BLaER1 treated with 17β-estradiol and CSF1 and Interleukin-3, amounts not matched to agents 10 nM and 100 nM (cell line): ENCODE measurements at regions not wholly inside any gene's neighbourhood (a gene's known extent, or its start where the extent isn't known, plus 50 kb on each side); places are given as distances from the start of the nearest gene placed in this dataset.
A peak's percentile ranks its signal among the peaks of the same experiment; 100 is the strongest.

Experiments
- H3K27ac ChIP-seq, 11 experiments: shearing (Covaris generic); formaldehyde crosslinking; 2 replicates each; pipeline ENCODE4 v1.8.1; 2022
- H3K27me3 ChIP-seq, 11 experiments: shearing (Covaris generic); formaldehyde crosslinking; 2 replicates each; pipeline ENCODE4 v1.8.1; 2022
- H3K36me3 ChIP-seq, 11 experiments: shearing (Covaris generic); formaldehyde crosslinking; 2 replicates each; pipeline ENCODE4 v1.8.1; 2022
- H3K4me1 ChIP-seq, 10 experiments: shearing (Covaris generic); formaldehyde crosslinking; 2 replicates each; pipeline ENCODE4 v1.8.1; 2022
- H3K4me2 ChIP-seq, 11 experiments: shearing (Covaris generic); formaldehyde crosslinking; 2 replicates each; pipeline ENCODE4 v1.8.1; 2022
- H3K4me3 ChIP-seq, 10 experiments: shearing (Covaris generic); formaldehyde crosslinking; 2 replicates each; pipeline ENCODE4 v1.8.1; 2022
- H3K9ac ChIP-seq, 11 experiments: shearing (Covaris generic); formaldehyde crosslinking; 2 replicates each; pipeline ENCODE4 v1.8.1; 2022
- H3K9me3 ChIP-seq, 11 experiments: shearing (Covaris generic); formaldehyde crosslinking; replicated peaks in 1 of 11; 2 replicates each; pipeline ENCODE4 v1.8.1; 2022
- H4K20me1 ChIP-seq, 11 experiments: shearing (Covaris generic); formaldehyde crosslinking; 2 replicates each; pipeline ENCODE4 v1.8.1; 2022
- Cebpa-rat ChIP-seq, 11 experiments: shearing (Covaris generic); IDR thresholded peaks; 2 replicates each; pipeline ENCODE4 v1.8.1; 2022

GRCh38 chr2:133760376-133760775 lies 192.1 kb upstream of the NCKAP5 start:
- Histone ChIP-seq H3K27ac (no peak overlapping the region), H3K36me3 (no peaks in the 10 kb centered on the region), H3K4me2 (no peak overlapping the region), H3K27me3 (no peaks in the 10 kb centered on the region), H4K20me1 (no peaks in the 10 kb centered on the region), H3K9me3 (peaks cover 0 to 11% (median 6%) of the 10 kb centered on the region in 11 experiments; a peak in 9 of 22 replicates), H3K4me3 (no peak overlapping the region), H3K9ac (no peak overlapping the region), H3K4me1 (no peaks in the 10 kb centered on the region)
- TF ChIP-seq Cebpa-rat (IDR thresholded peaks at IDR 0.05), result no peak

- no peak overlapping the region for H3K4me2 ChIP-seq
- no peak overlapping the region for H3K27ac ChIP-seq
- no peak for TF ChIP-seq Cebpa-rat (IDR thresholded peaks at IDR 0.05)
- H3K4me1 ChIP-seq, result peaks cover 6 to 18% (median 15%) of the 10 kb centered on the region in 10 experiments; a peak in 19 of 20 replicates
- no peak overlapping the region for H3K4me3 ChIP-seq
- H3K9ac ChIP-seq, result no peak overlapping the region
- no peaks in the 10 kb centered on the region for H3K36me3 ChIP-seq
- H3K9me3 ChIP-seq, result peaks cover 0 to 11% (median 6%) of the 10 kb centered on the region in 11 experiments; a peak in 9 of 22 replicates
- H3K27me3 ChIP-seq, result no peaks in the 10 kb centered on the region
- H4K20me1 ChIP-seq, result no peaks in the 10 kb centered on the region
Measured at GRCh38 chr2:133765658-133766057, 197.4 kb upstream of the NCKAP5 start.

- H3K9me3 ChIP-seq, result peaks cover 0 to 11% (median 6%) of the 10 kb centered on the region in 11 experiments; a peak in 9 of 22 replicates
- no peaks in the 10 kb centered on the region for H3K27me3 ChIP-seq
- H3K27ac ChIP-seq, result no peak overlapping the region
- H3K4me2 ChIP-seq, result no peak overlapping the region
- H3K4me3 ChIP-seq, result no peak overlapping the region
- H3K9ac ChIP-seq, result no peak overlapping the region
- no peaks in the 10 kb centered on the region for H3K36me3 ChIP-seq
- no peaks in the 10 kb centered on the region for H4K20me1 ChIP-seq
- no peak for TF ChIP-seq Cebpa-rat (IDR thresholded peaks at IDR 0.05)
- H3K4me1 ChIP-seq, result peaks cover 6 to 18% (median 15%) of the 10 kb centered on the region in 10 experiments; a peak in 19 of 20 replicates
Measured at GRCh38 chr2:133766164-133766832, 198.0 kb upstream of the NCKAP5 start.

- H3K4me1 ChIP-seq, result peaks cover 6 to 18% (median 15%) of the 10 kb centered on the region in 10 experiments; a peak in 19 of 20 replicates
- peak overlapping the region in 8 of 11 experiments; percentile 9 to 64 (median 57); a peak in 15 of 22 replicates for H3K4me2 ChIP-seq
- no peaks in the 10 kb centered on the region for H4K20me1 ChIP-seq
- H3K27ac ChIP-seq, result peak overlapping the region in 8 of 11 experiments; percentile 49 to 76 (median 68); a peak in 16 of 22 replicates
- no peaks in the 10 kb centered on the region for H3K36me3 ChIP-seq
- no peak overlapping the region for H3K9ac ChIP-seq
- no peak for TF ChIP-seq Cebpa-rat (IDR thresholded peaks at IDR 0.05)
- H3K4me3 ChIP-seq, result no peak overlapping the region
- H3K9me3 ChIP-seq, result peaks cover 0 to 4% (median 2%) of the 10 kb centered on the region in 11 experiments; a peak in 7 of 22 replicates
- H3K27me3 ChIP-seq, result no peaks in the 10 kb centered on the region
Measured at GRCh38 chr2:133768256-133768655, 200.0 kb upstream of the NCKAP5 start.

- H3K36me3 ChIP-seq, result no peaks in the 10 kb centered on the region
- H3K9ac ChIP-seq, result peak overlapping the region in 3 of 11 experiments; percentile 33 to 51 (median 39); a peak in 3 of 22 replicates
- no peaks in the 10 kb centered on the region for H3K27me3 ChIP-seq
- peaks cover 6 to 18% (median 15%) of the 10 kb centered on the region in 10 experiments; a peak in 19 of 20 replicates for H3K4me1 ChIP-seq
- no peak for TF ChIP-seq Cebpa-rat (IDR thresholded peaks at IDR 0.05)
- no peak overlapping the region for H3K4me3 ChIP-seq
- no peaks in the 10 kb centered on the region for H4K20me1 ChIP-seq
- peak overlapping the region; percentile 45 to 76 (median 66); a peak in 19 of 22 replicates for H3K27ac ChIP-seq
- H3K9me3 ChIP-seq, result peaks cover 0 to 2% (median 0%) of the 10 kb centered on the region in 11 experiments; a peak in 2 of 22 replicates
- H3K4me2 ChIP-seq, result peak overlapping the region; percentile 9 to 64 (median 54); a peak in 20 of 22 replicates
Measured at GRCh38 chr2:133768658-133769435, 200.6 kb upstream of the NCKAP5 start.

GRCh38 chr2:133773854-133774653 lies 205.8 kb upstream of the NCKAP5 start:
- no peaks in the 10 kb centered on the region for H3K27me3 ChIP-seq
- no peak overlapping the region for H3K4me3 ChIP-seq
- H3K4me2 ChIP-seq, result no peak overlapping the region
- H3K9me3 ChIP-seq, result no peaks in the 10 kb centered on the region
- peaks cover 4 to 8% (median 7%) of the 10 kb centered on the region in 10 experiments; a peak in 19 of 20 replicates for H3K4me1 ChIP-seq
- no peaks in the 10 kb centered on the region for H3K36me3 ChIP-seq
- no peaks in the 10 kb centered on the region for H4K20me1 ChIP-seq
- no peak overlapping the region for H3K9ac ChIP-seq
- H3K27ac ChIP-seq, result 0 out of 22 replicates have a peak overlapping the region, but pooled peaks of 1 of the 11 experiments have one; percentile 18
- TF ChIP-seq Cebpa-rat (IDR thresholded peaks at IDR 0.05), result no peak

GRCh38 chr2:133774654-133775015 lies 206.4 kb upstream of the NCKAP5 start:
- H3K36me3 ChIP-seq, result no peaks in the 10 kb centered on the region
- no peak for TF ChIP-seq Cebpa-rat (IDR thresholded peaks at IDR 0.05)

GRCh38 chr2:133776936-133777573 lies 208.8 kb upstream of the NCKAP5 start:
- H3K4me1 ChIP-seq, result no peaks in the 10 kb centered on the region
- no peak overlapping the region for H3K9ac ChIP-seq
- no peak overlapping the region for H3K4me3 ChIP-seq
- H3K9me3 ChIP-seq, result no peaks in the 10 kb centered on the region
- TF ChIP-seq Cebpa-rat (IDR thresholded peaks at IDR 0.05), result no peak
- no peak overlapping the region for H3K4me2 ChIP-seq
- no peak overlapping the region for H3K27ac ChIP-seq
- H3K27me3 ChIP-seq, result no peaks in the 10 kb centered on the region
- H3K36me3 ChIP-seq, result no peaks in the 10 kb centered on the region
- no peaks in the 10 kb centered on the region for H4K20me1 ChIP-seq

More at GRCh38 chr2:133774654-133775015, 206.4 kb upstream of the NCKAP5 start:
- Histone ChIP-seq H4K20me1 (no peaks in the 10 kb centered on the region), H3K4me1 (peaks cover 0 to 2% (median 1%) of the 10 kb centered on the region in 10 experiments; a peak in 11 of 20 replicates), H3K9ac (no peak overlapping the region), H3K27ac (0 out of 22 replicates have a peak overlapping the region, but pooled peaks of 1 of the 11 experiments have one; percentile 18), H3K9me3 (no peaks in the 10 kb centered on the region), H3K4me2 (no peak overlapping the region), H3K27me3 (no peaks in the 10 kb centered on the region), H3K4me3 (no peak overlapping the region)
